Esophagus squamous epithelium (tissue), 5 donors: ENCODE measurements at regions not wholly inside any gene's neighbourhood (a gene's known extent, or its start where the extent isn't known, plus 50 kb on each side); places are given as distances from the start of the nearest gene placed in this dataset.

Source experiments
- DNase-seq: peaks from one replicate; lab custom pipeline; 2025; lab: John Stamatoyannopoulos, UW
- H3K27ac ChIP-seq, 4 donors: fragments of 200-600 bp; sonication (generic); one replicate each; pipeline ENCODE4 v1.5.1; 2016 to 2019; ENCODE audit warnings: mild to moderate bottlenecking in 1 of 4
- H3K27me3 ChIP-seq, 4 donors: fragments of 200-600 bp; sonication (generic); 1 replicate in 3 of 4; 2 replicates in 1 of 4; pipeline versions ENCODE4 v1.5.1 to v1.6.0; 2017 to 2021; ENCODE audit warnings: antibody characterized with exemption in 1 of 4
- H3K36me3 ChIP-seq, 3 donors: fragments of 200-600 bp; sonication (generic); one replicate each; pipeline ENCODE4 v1.5.1; 2016 to 2019
- H3K4me1 ChIP-seq, 3 donors: fragments of 200-600 bp; sonication (generic); one replicate each; pipeline ENCODE4 v1.5.1; 2017 to 2019
- H3K4me3 ChIP-seq, 4 donors: fragments of 200-600 bp; sonication (generic); 1 replicate in 3 of 4; 2 replicates in 1 of 4; pipeline ENCODE4 v1.5.1; 2016 to 2019; ENCODE audit warnings: mild to moderate bottlenecking in 2 of 4, moderate library complexity in 1 of 4
- H3K9me3 ChIP-seq, 3 donors: fragments of 200-600 bp; sonication (generic); one replicate each; pipeline ENCODE4 v1.5.1; 2016 to 2019
- POLR2A ChIP-seq, 4 donors: fragments of 450-650 bp; IDR thresholded peaks; one replicate each; pipeline ENCODE4 v1.6.1; 2017; ENCODE audit warnings: antibody characterized with exemption in 4 of 4, mild to moderate bottlenecking in 4 of 4, moderate library complexity in 3 of 4
- WGBS, 2 donors: methylation state at CpG; one replicate each; pipeline ENCODE4 v1.1.5; 2018; 5-methylcytosine and 5-hydroxymethylcytosine counted together
- intact Hi-C: fragments of 100-400 bp; cut with DNase I; formaldehyde crosslinking; loops from one replicate; pipeline ENCODE4 v1.15.0; 2022
- TF ChIP-seq, protein P1 (sequence below), 6 experiments: fragments of 450-650 bp in 4 of 6; fragments of 200-600 bp in 2 of 6; sonication (generic) in 2 of 6; IDR thresholded peaks; one replicate each; pipeline ENCODE4 v1.5.1; 2016 to 2019; ENCODE audit warnings: antibody characterized with exemption in 6 of 6, mild to moderate bottlenecking in 4 of 6, moderate library complexity in 4 of 6
- donor health status: DM: yes; HTN: yes; CAD: no.

DNA sequence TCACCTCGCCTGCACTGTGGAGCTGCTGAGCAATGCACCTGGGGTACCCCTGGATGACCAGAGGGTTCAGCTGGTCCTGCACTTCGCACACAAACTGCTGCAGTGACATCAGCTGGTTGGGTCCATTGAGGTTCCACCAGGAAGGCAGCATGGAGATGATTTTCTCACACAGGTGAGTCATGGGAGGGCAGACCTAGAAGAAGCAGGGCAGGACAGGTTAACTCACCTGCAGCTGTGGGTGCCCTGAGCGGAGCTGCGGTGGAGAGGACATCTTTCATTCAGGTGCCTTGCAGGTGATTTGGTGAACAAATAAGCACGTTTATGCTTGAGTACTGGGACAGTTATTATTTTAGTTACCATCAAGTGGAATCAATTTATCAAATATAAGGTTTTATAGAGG lies 73.6 kb downstream of the CTSL start:
- WGBS, 2 donors = 72 to 78% methylated on average over 2 to 5 of the region's 5 CpGs
- no peaks in the 10 kb centered on the region for H3K9me3 ChIP-seq
- H3K36me3 ChIP-seq = no peaks in the 10 kb centered on the region
- no peaks in the 10 kb centered on the region for H3K4me1 ChIP-seq
- DNase-seq = no peak
- TF ChIP-seq POLR2A (IDR thresholded peaks at IDR 0.05) = no peak
- TF ChIP-seq, protein P1, sequence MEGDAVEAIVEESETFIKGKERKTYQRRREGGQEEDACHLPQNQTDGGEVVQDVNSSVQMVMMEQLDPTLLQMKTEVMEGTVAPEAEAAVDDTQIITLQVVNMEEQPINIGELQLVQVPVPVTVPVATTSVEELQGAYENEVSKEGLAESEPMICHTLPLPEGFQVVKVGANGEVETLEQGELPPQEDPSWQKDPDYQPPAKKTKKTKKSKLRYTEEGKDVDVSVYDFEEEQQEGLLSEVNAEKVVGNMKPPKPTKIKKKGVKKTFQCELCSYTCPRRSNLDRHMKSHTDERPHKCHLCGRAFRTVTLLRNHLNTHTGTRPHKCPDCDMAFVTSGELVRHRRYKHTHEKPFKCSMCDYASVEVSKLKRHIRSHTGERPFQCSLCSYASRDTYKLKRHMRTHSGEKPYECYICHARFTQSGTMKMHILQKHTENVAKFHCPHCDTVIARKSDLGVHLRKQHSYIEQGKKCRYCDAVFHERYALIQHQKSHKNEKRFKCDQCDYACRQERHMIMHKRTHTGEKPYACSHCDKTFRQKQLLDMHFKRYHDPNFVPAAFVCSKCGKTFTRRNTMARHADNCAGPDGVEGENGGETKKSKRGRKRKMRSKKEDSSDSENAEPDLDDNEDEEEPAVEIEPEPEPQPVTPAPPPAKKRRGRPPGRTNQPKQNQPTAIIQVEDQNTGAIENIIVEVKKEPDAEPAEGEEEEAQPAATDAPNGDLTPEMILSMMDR (IDR thresholded peaks at IDR 0.05) = no peak
- H3K27ac ChIP-seq = no peak overlapping the region
- intact Hi-C loops = no loop called here
- H3K27me3 ChIP-seq = peaks cover 0 to 13% (median 0%) of the 10 kb centered on the region in 4 donors
- H3K4me3 ChIP-seq = no peak overlapping the region

DNA sequence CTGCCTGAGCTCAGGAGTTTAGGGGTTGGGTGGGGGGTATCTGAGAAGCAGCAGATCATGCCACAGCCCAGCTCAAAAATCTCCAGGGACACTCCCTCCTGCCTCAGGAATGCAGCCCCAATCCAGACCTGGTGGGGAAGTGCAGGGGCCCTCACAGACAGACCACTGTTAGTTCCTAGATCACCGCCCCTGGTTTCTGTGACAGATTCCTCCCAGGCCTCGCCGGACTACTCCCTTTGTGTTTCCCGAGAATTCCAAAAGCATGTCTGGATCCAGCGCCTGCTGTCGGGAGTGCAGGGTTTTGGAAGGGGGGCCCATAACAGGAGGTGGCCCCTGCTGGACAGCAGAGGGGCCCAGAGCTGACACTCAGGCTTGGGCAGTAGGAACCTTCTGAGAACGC lies 74.5 kb downstream of the CTSL start:
- no peak for TF ChIP-seq POLR2A (IDR thresholded peaks at IDR 0.05)
- TF ChIP-seq, protein P1 (IDR thresholded peaks at IDR 0.05) = no peak
- WGBS, 2 donors = 78 to 83% methylated on average over 5 to 7 of the region's 7 CpGs
- Histone ChIP-seq H3K36me3 (no peaks in the 10 kb centered on the region), H3K27ac (no peak overlapping the region), H3K4me1 (no peaks in the 10 kb centered on the region), H3K9me3 (no peaks in the 10 kb centered on the region), H3K27me3 (peaks cover 0 to 15% (median 0%) of the 10 kb centered on the region in 4 donors), H3K4me3 (no peak overlapping the region)
- intact Hi-C loops = no loop called here
- no peak for DNase-seq

DNA sequence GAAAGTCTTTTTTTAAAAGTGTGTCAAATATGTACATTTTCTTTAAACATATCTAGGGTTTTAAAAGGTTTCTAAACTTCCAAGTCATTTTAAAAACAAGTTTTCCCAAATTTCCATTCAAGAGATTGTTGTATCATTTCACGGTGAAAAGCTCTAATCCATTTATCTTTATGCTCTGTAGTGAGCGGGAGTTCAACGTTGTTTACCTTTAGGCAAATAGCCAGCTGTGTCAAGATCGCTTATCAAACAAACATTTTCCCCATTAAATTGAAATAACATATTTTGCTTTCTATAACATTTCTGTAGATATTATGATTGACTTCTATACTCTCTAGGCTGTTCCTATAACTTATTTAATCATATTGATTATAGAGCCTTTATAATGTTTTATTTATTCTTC lies 75.1 kb downstream of the CTSL start:
- no peaks in the 10 kb centered on the region for H3K9me3 ChIP-seq
- 41 to 47% methylated on average over 4 of the region's 4 CpGs for WGBS, 2 donors
- no peak overlapping the region for H3K4me3 ChIP-seq
- no peaks in the 10 kb centered on the region for H3K36me3 ChIP-seq
- intact Hi-C loops = no loop called here
- TF ChIP-seq, protein P1 (IDR thresholded peaks at IDR 0.05) = no peak
- TF ChIP-seq POLR2A (IDR thresholded peaks at IDR 0.05) = no peak
- no peaks in the 10 kb centered on the region for H3K4me1 ChIP-seq
- no peak overlapping the region for H3K27ac ChIP-seq
- peaks cover 0 to 20% (median 0%) of the 10 kb centered on the region in 4 donors for H3K27me3 ChIP-seq
- no peak for DNase-seq

DNA sequence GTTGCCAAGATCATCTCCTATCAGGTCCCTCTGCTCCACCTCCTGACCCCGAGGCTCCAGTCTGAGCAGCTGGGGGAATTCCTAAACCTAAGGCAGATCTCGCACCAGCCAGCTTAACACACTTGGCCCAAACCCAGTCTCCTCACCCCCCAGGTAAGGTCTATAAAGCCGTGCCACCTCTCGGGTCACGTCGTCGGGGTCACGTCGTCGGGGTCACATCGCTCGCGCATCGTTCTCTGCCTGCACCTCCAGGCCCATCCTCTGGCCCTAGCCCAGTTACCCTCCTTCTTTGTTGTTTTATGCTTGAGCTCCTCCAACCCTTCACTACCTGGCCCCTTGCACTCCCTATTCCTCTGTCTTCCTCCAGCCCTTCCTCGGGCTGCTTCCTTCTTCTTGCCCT lies 77.2 kb downstream of the CTSL start:
- 89% methylated on average over 15 of the region's 15 CpGs for WGBS, 2 donors
- no peak for DNase-seq
- TF ChIP-seq, protein P1 (IDR thresholded peaks at IDR 0.05) = no peak
- no peak for TF ChIP-seq POLR2A (IDR thresholded peaks at IDR 0.05)
- intact Hi-C loops = no loop called here
- no peak overlapping the region for H3K27ac ChIP-seq
- no peaks in the 10 kb centered on the region for H3K9me3 ChIP-seq
- no peak overlapping the region for H3K4me3 ChIP-seq
- H3K27me3 ChIP-seq = peaks cover 0 to 27% (median 0%) of the 10 kb centered on the region in 4 donors
- no peaks in the 10 kb centered on the region for H3K4me1 ChIP-seq
- no peaks in the 10 kb centered on the region for H3K36me3 ChIP-seq

DNA sequence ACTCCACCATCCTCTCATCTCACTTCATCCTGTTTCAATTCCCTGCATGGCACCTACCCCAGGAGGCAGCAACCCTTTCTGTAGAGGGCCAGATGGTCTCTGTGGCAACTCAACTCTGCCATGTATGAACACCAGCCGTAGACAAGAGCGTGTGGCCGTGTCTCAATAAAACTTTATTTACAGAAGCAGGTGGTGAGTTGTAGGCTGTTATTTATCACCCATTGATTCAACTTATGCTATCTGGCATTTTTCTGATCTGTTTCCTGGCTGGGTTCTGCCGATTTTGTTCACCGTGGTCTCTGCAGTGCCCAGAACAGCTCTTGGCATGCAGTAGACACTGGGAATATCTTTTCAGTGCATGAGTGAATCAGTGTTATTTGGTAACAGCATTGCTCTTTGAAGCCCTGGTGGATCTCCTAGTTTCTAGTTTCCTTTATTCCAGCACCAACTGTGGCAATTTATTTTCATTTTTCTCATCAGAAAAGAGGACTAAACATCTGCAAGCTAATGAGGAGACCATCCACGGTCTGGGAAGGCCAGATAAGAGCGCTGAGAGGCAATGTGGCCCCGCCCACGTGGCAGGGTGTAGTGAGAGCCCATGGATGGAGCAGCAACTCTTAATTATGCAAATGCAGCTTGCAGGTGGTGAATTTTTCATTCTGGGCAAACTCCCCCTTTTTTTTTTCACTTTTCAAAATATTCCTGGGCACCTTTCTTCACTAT lies 77.9 kb downstream of the CTSL start:
- WGBS, 2 donors = 75 to 76% methylated on average over 9 of the region's 9 CpGs
- no peak for DNase-seq
- Histone ChIP-seq H3K9me3 (no peaks in the 10 kb centered on the region), H3K4me1 (no peaks in the 10 kb centered on the region), H3K4me3 (no peak overlapping the region), H3K27me3 (peaks cover 0 to 28% (median 0%) of the 10 kb centered on the region in 4 donors), H3K36me3 (no peaks in the 10 kb centered on the region), H3K27ac (no peak overlapping the region)
- TF ChIP-seq, protein P1 (IDR thresholded peaks at IDR 0.05) = no peak
- TF ChIP-seq POLR2A (IDR thresholded peaks at IDR 0.05) = no peak
- intact Hi-C loops = no loop called here
